ENCODE measurements at regions not wholly inside any gene's neighbourhood (a gene's known extent, or its start where the extent isn't known, plus 50 kb on each side); places are given as distances from the start of the nearest gene placed in this dataset.

GRCh38 chr18:57901825-57902589 is 98.9 kb upstream of the ATP8B1 start:
- no peaks in the 10 kb centered on the region for H3K27me3 ChIP-seq (ENCODE audit: low read depth)
- TF ChIP-seq CTCF (IDR thresholded peaks at IDR 0.05) = no peak
- H3K9me3 ChIP-seq = no peaks in the 10 kb centered on the region
- no peak overlapping the region for H3K4me3 ChIP-seq
- ATAC-seq (peak; percentile 69 to 83), DNase-seq (no peak)
- H3K27ac ChIP-seq = no peak overlapping the region
- no peaks in the 10 kb centered on the region for H3K4me1 ChIP-seq
- intact Hi-C loops (cut with DNase I) = no loop called here
- H3K36me3 ChIP-seq = no peaks in the 10 kb centered on the region

GRCh38 chr18:57900906-57901435 is 97.9 kb upstream of the ATP8B1 start:
- Histone ChIP-seq H3K27me3 (ENCODE audit: low read depth) (no peaks in the 10 kb centered on the region), H3K9me3 (no peaks in the 10 kb centered on the region), H3K27ac (no peak overlapping the region), H3K36me3 (no peaks in the 10 kb centered on the region), H3K4me3 (no peak overlapping the region), H3K4me1 (no peaks in the 10 kb centered on the region)
- DNase-seq = no peak
- TF ChIP-seq CTCF (IDR thresholded peaks at IDR 0.05) = no peak
- intact Hi-C loops (cut with DNase I) = no loop called here
- ATAC-seq = no peak

GRCh38 chr18:57898506-57899124 is 95.5 kb upstream of the ATP8B1 start:
- H3K27ac ChIP-seq = no peak overlapping the region
- no peak for TF ChIP-seq CTCF (IDR thresholded peaks at IDR 0.05)
- H3K27me3 ChIP-seq (ENCODE audit: low read depth) = no peaks in the 10 kb centered on the region
- H3K36me3 ChIP-seq = no peaks in the 10 kb centered on the region
- H3K4me1 ChIP-seq = no peaks in the 10 kb centered on the region
- H3K9me3 ChIP-seq = no peaks in the 10 kb centered on the region
- intact Hi-C loops (cut with DNase I) = no loop called here
- ATAC-seq (peak in 1 of 2 donors; percentile 18), DNase-seq (no peak)
- no peak overlapping the region for H3K4me3 ChIP-seq

GRCh38 chr18:57895182-57895581 is 92.1 kb upstream of the ATP8B1 start:
- TF ChIP-seq CTCF (IDR thresholded peaks at IDR 0.05) = no peak
- Histone ChIP-seq H3K4me3 (no peak overlapping the region), H3K27ac (no peak overlapping the region), H3K27me3 (ENCODE audit: low read depth) (no peaks in the 10 kb centered on the region), H3K9me3 (no peaks in the 10 kb centered on the region), H3K4me1 (no peaks in the 10 kb centered on the region), H3K36me3 (no peaks in the 10 kb centered on the region)
- intact Hi-C loops (cut with DNase I) = no loop called here
- ATAC-seq (no peak), DNase-seq (no peak)

- no peaks in the 10 kb centered on the region for H3K9me3 ChIP-seq
- intact Hi-C loops (cut with DNase I) = no loop called here
- no peaks in the 10 kb centered on the region for H3K27me3 ChIP-seq (ENCODE audit: low read depth)
- no peak overlapping the region for H3K4me3 ChIP-seq
- no peak overlapping the region for H3K27ac ChIP-seq
- DNase-seq = no peak
- no peak for ATAC-seq
- no peak for TF ChIP-seq CTCF (IDR thresholded peaks at IDR 0.05)
- no peaks in the 10 kb centered on the region for H3K36me3 ChIP-seq
- no peaks in the 10 kb centered on the region for H3K4me1 ChIP-seq
These were observed 88.7 kb upstream of the ATP8B1 start for GRCh38 chr18:57891707-57892391.
